ENCODE measurements at regions not wholly inside any gene's neighbourhood (a gene's known extent, or its start where the extent isn't known, plus 50 kb on each side); places are given as distances from the start of the nearest gene placed in this dataset.

DNA sequence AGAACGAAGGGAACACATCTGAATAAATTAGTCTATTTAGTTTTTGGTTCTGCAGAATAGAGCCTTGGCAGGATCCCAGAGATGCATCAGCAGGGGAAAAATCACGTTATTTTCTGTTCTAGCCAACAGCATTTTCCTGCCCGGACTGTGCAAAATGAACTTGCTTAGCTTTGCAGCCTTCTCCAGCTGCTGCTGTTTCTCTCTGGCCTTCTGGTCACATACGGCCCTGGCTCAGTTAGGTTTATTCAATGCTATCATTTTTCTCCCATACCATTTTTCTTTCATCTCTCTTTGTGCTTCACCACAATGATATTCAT, 110.4 kb upstream of the KL start:
- H3K4me1 ChIP-seq, result peaks cover 0 to 5% of the 10 kb centered on the region in 2 donors
- peak in 2 of 4 donors; percentile 81 to 92 for DNase-seq
- TF ChIP-seq, protein P1, sequence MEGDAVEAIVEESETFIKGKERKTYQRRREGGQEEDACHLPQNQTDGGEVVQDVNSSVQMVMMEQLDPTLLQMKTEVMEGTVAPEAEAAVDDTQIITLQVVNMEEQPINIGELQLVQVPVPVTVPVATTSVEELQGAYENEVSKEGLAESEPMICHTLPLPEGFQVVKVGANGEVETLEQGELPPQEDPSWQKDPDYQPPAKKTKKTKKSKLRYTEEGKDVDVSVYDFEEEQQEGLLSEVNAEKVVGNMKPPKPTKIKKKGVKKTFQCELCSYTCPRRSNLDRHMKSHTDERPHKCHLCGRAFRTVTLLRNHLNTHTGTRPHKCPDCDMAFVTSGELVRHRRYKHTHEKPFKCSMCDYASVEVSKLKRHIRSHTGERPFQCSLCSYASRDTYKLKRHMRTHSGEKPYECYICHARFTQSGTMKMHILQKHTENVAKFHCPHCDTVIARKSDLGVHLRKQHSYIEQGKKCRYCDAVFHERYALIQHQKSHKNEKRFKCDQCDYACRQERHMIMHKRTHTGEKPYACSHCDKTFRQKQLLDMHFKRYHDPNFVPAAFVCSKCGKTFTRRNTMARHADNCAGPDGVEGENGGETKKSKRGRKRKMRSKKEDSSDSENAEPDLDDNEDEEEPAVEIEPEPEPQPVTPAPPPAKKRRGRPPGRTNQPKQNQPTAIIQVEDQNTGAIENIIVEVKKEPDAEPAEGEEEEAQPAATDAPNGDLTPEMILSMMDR (IDR thresholded peaks at IDR 0.05), result no peak
- H3K27me3 ChIP-seq, result no peaks in the 10 kb centered on the region
- H3K9me3 ChIP-seq, result no peaks in the 10 kb centered on the region
- H3K4me3 ChIP-seq, result no peak overlapping the region
- H3K27ac ChIP-seq, result no peak overlapping the region
- intact Hi-C loops (cut with DNase I), result no loop called here
- ATAC-seq, result peak; percentile 40
- H3K36me3 ChIP-seq, result no peaks in the 10 kb centered on the region

DNA sequence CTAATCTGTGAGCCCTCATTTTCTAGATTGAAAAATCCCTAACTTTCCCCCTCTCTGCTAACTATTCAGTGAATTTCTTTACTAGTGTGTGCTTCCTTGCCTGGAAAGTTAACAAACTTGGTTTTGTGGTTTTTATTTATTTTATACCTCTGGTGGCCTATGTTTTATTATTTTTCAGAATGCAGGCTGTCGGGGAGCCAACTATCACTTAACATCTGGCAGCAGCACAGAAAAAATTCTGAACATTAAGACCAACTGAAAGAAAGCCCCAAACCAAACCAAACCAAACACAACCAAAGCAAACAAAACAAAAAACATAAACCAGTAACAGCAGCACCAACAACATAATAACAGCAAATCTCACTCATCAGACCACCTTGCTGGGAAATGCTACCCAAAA, 109.0 kb upstream of the KL start:
- no peak for ATAC-seq
- Histone ChIP-seq H3K4me3 (no peak overlapping the region), H3K36me3 (no peaks in the 10 kb centered on the region), H3K27me3 (no peaks in the 10 kb centered on the region), H3K27ac (no peak overlapping the region), H3K9me3 (no peaks in the 10 kb centered on the region), H3K4me1 (peaks cover 0 to 5% of the 10 kb centered on the region in 2 donors)
- intact Hi-C loops (cut with DNase I), result no loop called here
- DNase-seq, result no peak
- TF ChIP-seq, protein P1 (IDR thresholded peaks at IDR 0.05), result no peak

DNA sequence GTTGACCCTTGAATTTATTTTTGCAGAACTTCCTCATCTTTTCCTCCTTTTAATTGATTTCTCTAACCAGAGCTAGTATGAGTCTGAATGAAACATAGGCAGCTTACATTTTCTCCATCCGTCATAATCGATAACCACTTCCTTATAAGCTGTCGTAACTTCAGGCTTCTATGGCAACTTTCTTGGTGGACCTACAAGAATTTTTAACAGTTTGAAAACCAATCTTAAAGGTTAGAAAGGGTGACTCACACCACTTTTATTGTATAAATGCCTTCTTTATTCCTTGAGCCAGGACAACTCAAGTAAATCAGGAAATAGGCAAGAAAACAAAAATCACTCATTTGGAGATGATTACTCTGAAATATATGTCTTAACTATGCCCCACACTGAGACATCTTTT, 105.7 kb upstream of the KL start:
- no peak for DNase-seq
- Histone ChIP-seq H3K4me1 (peaks cover 0 to 3% of the 10 kb centered on the region in 2 donors), H3K9me3 (no peaks in the 10 kb centered on the region), H3K36me3 (no peaks in the 10 kb centered on the region), H3K27ac (no peak overlapping the region), H3K27me3 (no peaks in the 10 kb centered on the region), H3K4me3 (no peak overlapping the region)
- intact Hi-C loops (cut with DNase I), result no loop called here
- ATAC-seq, result no peak
- TF ChIP-seq, protein P1 (IDR thresholded peaks at IDR 0.05), result no peak

DNA sequence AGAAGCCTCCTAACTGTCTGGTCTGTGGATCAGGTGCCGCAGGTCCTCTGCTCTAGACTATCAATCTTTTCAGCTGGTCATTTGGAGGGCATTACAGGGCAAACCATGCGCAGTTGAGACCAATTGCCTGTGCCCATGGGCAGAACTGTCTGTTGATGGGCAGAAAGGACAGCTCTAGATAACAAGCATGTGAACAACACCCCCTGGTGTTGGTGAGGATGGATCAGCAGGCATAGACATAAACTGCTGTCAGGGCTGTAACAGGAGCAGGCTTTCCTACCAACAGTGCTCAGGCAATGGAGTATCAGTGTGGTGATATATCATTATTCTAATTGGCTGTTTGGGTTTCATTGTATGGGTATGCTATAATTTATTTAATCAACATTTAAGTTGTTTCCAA, 104.7 kb upstream of the KL start:
- TF ChIP-seq, protein P1 (IDR thresholded peaks at IDR 0.05), result no peak
- Histone ChIP-seq H3K9me3 (no peaks in the 10 kb centered on the region), H3K4me3 (no peak overlapping the region), H3K36me3 (no peaks in the 10 kb centered on the region), H3K27me3 (no peaks in the 10 kb centered on the region), H3K27ac (no peak overlapping the region), H3K4me1 (no peaks in the 10 kb centered on the region)
- intact Hi-C loops (cut with DNase I), result no loop called here
- ATAC-seq (peak; percentile 44), DNase-seq (no peak)

DNA sequence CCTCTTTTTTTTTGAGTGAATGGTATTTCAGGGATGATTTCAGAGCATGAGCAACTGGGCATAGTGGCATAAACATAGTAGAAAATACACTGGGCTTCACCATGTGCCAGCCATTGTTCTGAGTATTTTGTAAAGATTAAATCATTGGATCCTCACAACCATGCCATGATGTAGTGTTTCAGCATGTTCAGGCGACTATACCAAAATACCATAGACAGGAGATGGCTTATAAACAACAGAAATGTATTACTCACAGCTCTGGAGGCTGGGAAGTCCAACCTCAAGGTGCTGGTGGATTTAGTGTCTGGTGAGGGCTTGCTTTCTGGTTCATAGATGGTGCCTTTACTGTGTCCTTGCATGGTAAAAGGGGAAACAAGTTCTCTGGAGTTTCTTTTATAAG, 101.5 kb upstream of the KL start:
- TF ChIP-seq, protein P1 (IDR thresholded peaks at IDR 0.05), result no peak
- H3K9me3 ChIP-seq, result peaks cover 0 to 6% of the 10 kb centered on the region in 2 donors
- no peaks in the 10 kb centered on the region for H3K36me3 ChIP-seq
- intact Hi-C loops (cut with DNase I), result no loop called here
- ATAC-seq, result no peak
- no peak overlapping the region for H3K4me3 ChIP-seq
- no peak for DNase-seq
- no peak overlapping the region for H3K27ac ChIP-seq
- no peaks in the 10 kb centered on the region for H3K27me3 ChIP-seq
- no peaks in the 10 kb centered on the region for H3K4me1 ChIP-seq

Data from left lung (tissue), 4 donors.